Liver (tissue), 8 donors: ENCODE measurements at regions not wholly inside any gene's neighbourhood (a gene's known extent, or its start where the extent isn't known, plus 50 kb on each side); places are given as distances from the start of the nearest gene placed in this dataset.

ENCODE experiments used
- DNase-seq: peaks from one replicate; pipeline ENCODE4 v3.0.0-alpha.2; 2017; ENCODE audit warnings: low spot score
- H3K27ac ChIP-seq, 2 donors: one replicate each; pipeline ENCODE4 v1.7.0; 2013; ENCODE audit warnings: inconsistent platforms in 2 of 2, low read length in 2 of 2, control low read depth in 1 of 2, low read depth in 1 of 2, mild to moderate bottlenecking in 1 of 2
- H3K27me3 ChIP-seq, 4 donors: one replicate each; pipeline versions ENCODE4 v1.6.1 to v1.7.0; 2013; ENCODE audit warnings: low read length in 3 of 4, inconsistent platforms in 1 of 4, mild to moderate bottlenecking in 1 of 4, moderate library complexity in 1 of 4; ENCODE audit not compliant: control insufficient read depth in 4 of 4, insufficient read depth in 4 of 4
- H3K36me3 ChIP-seq, 4 donors: one replicate each; pipeline versions ENCODE4 v1.6.1 to v1.7.0; 2013; ENCODE audit warnings: low read length in 3 of 4, mild to moderate bottlenecking in 3 of 4, low read depth in 1 of 4, moderate library complexity in 1 of 4; ENCODE audit not compliant: control insufficient read depth in 4 of 4, insufficient read depth in 3 of 4
- H3K4me1 ChIP-seq, 4 donors: one replicate each; pipeline versions ENCODE4 v1.6.1 to v1.7.0; 2013; ENCODE audit warnings: low read length in 3 of 4, mild to moderate bottlenecking in 3 of 4, moderate library complexity in 1 of 4; ENCODE audit not compliant: control insufficient read depth in 4 of 4, insufficient read depth in 4 of 4
- H3K4me3 ChIP-seq, 3 donors: one replicate each; pipeline versions ENCODE4 v1.6.1 to v1.7.0; 2013; ENCODE audit warnings: low read length in 3 of 3, control low read depth in 1 of 3, low read depth in 1 of 3, mild to moderate bottlenecking in 1 of 3
- H3K9ac ChIP-seq, 2 donors: one replicate each; pipeline ENCODE4 v1.7.0; 2013; ENCODE audit warnings: low read length in 2 of 2, mild to moderate bottlenecking in 2 of 2, moderate library complexity in 2 of 2, control low read depth in 1 of 2, low read depth in 1 of 2
- H3K9me3 ChIP-seq, 4 donors: one replicate each; pipeline versions ENCODE4 v1.6.1 to v1.7.0; 2013; ENCODE audit warnings: low read length in 3 of 4; ENCODE audit not compliant: control insufficient read depth in 4 of 4
- CTCF ChIP-seq: fragments of 150-350 bp; IDR thresholded peaks from 2 replicates; pipeline ENCODE4 v1.5.1; 2017; ENCODE audit warnings: improper control_type of control experiment, low read depth, low read length; ENCODE audit not compliant: missing input control
- EGR1 ChIP-seq, 2 donors: IDR thresholded peaks; 2 replicates each; pipeline ENCODE4 v1.6.1; 2016 to 2018; ENCODE audit warnings: antibody characterized with exemption in 2 of 2, low read depth in 2 of 2
- FOXA1 ChIP-seq: IDR thresholded peaks from 2 replicates; pipeline ENCODE4 v1.6.1; 2016; ENCODE audit warnings: antibody characterized with exemption
- FOXA2 ChIP-seq: IDR thresholded peaks from 2 replicates; pipeline ENCODE4 v1.6.1; 2016; ENCODE audit warnings: antibody characterized with exemption
- GABPA ChIP-seq, 2 donors: IDR thresholded peaks in 1 of 2; conservative IDR thresholded peaks in 1 of 2; 2 replicates each; pipeline ENCODE4 v1.6.1; 2016; ENCODE audit warnings: antibody characterized with exemption in 2 of 2, mild to moderate bottlenecking in 1 of 2, moderate library complexity in 1 of 2
- HNF4A ChIP-seq, 2 donors: conservative IDR thresholded peaks; 2 replicates each; pipeline ENCODE4 v1.6.1; 2016; ENCODE audit warnings: antibody characterized with exemption in 2 of 2, mild to moderate bottlenecking in 2 of 2
- HNF4G ChIP-seq: IDR thresholded peaks from 2 replicates; pipeline ENCODE4 v1.6.1; 2016; ENCODE audit warnings: antibody characterized with exemption
- JUND ChIP-seq, 2 donors: IDR thresholded peaks; 2 replicates each; pipeline ENCODE4 v1.6.1; 2016; ENCODE audit warnings: antibody characterized with exemption in 2 of 2
- MAX ChIP-seq: IDR thresholded peaks from 2 replicates; pipeline ENCODE4 v1.6.1; 2016; ENCODE audit warnings: antibody characterized with exemption
- NR2F2 ChIP-seq: IDR thresholded peaks from 2 replicates; pipeline ENCODE4 v1.6.1; 2016; ENCODE audit warnings: antibody characterized with exemption
- RAD21 ChIP-seq, 2 donors: IDR thresholded peaks; 2 replicates each; pipeline ENCODE4 v1.6.1; 2016; ENCODE audit warnings: antibody characterized with exemption in 2 of 2, mild to moderate bottlenecking in 2 of 2
- RXRA ChIP-seq, 2 donors: IDR thresholded peaks; 2 replicates each; pipeline ENCODE4 v1.6.1; 2017 to 2018; ENCODE audit warnings: antibody characterized with exemption in 2 of 2, mild to moderate bottlenecking in 1 of 2
- SP1 ChIP-seq: IDR thresholded peaks from 2 replicates; pipeline ENCODE4 v1.6.1; 2018; ENCODE audit warnings: antibody characterized with exemption, mild to moderate bottlenecking
- TAF1 ChIP-seq: conservative IDR thresholded peaks from 2 replicates; pipeline ENCODE4 v1.6.1; 2016; ENCODE audit warnings: antibody characterized with exemption, mild to moderate bottlenecking
- YY1 ChIP-seq: IDR thresholded peaks from 2 replicates; pipeline ENCODE4 v1.6.1; 2016; ENCODE audit warnings: antibody characterized with exemption, mild to moderate bottlenecking
- ZBTB33 ChIP-seq: IDR thresholded peaks from 2 replicates; pipeline ENCODE4 v1.6.1; 2016; ENCODE audit warnings: antibody characterized with exemption
- WGBS: extraction: QIAGEN DNeasy Blood & Tissue Kit; methylation state at CpG from one replicate; pipeline ENCODE4 v1.1.7; 2013; 5-methylcytosine and 5-hydroxymethylcytosine counted together
- TF ChIP-seq, protein P1 (sequence below): IDR thresholded peaks from 2 replicates; pipeline ENCODE4 v1.6.1; 2016; ENCODE audit warnings: antibody characterized with exemption, mild to moderate bottlenecking
- TF ChIP-seq, protein P2 (sequence below): IDR thresholded peaks from 2 replicates; pipeline ENCODE4 v1.6.1; 2016; ENCODE audit warnings: antibody characterized with exemption
- donor health status: healthy.
- donor health status: healthy.
- donor health status: healthy.
- donor health status: healthy.
- donor health status: healthy.

GRCh38 chr14:97100306-97100705 lies 303.1 kb downstream of the VRK1 start:
- no peak overlapping the region for H3K27ac ChIP-seq
- H3K36me3 ChIP-seq: no peaks in the 10 kb centered on the region
- H3K9me3 ChIP-seq: peaks cover 0 to 1% (median 0%) of the 10 kb centered on the region in 4 donors
- TF ChIP-seq, protein P1, sequence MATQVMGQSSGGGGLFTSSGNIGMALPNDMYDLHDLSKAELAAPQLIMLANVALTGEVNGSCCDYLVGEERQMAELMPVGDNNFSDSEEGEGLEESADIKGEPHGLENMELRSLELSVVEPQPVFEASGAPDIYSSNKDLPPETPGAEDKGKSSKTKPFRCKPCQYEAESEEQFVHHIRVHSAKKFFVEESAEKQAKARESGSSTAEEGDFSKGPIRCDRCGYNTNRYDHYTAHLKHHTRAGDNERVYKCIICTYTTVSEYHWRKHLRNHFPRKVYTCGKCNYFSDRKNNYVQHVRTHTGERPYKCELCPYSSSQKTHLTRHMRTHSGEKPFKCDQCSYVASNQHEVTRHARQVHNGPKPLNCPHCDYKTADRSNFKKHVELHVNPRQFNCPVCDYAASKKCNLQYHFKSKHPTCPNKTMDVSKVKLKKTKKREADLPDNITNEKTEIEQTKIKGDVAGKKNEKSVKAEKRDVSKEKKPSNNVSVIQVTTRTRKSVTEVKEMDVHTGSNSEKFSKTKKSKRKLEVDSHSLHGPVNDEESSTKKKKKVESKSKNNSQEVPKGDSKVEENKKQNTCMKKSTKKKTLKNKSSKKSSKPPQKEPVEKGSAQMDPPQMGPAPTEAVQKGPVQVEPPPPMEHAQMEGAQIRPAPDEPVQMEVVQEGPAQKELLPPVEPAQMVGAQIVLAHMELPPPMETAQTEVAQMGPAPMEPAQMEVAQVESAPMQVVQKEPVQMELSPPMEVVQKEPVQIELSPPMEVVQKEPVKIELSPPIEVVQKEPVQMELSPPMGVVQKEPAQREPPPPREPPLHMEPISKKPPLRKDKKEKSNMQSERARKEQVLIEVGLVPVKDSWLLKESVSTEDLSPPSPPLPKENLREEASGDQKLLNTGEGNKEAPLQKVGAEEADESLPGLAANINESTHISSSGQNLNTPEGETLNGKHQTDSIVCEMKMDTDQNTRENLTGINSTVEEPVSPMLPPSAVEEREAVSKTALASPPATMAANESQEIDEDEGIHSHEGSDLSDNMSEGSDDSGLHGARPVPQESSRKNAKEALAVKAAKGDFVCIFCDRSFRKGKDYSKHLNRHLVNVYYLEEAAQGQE: no peak
- no peak for TF ChIP-seq SP1
- no peak for TF ChIP-seq EGR1 (IDR thresholded peaks at IDR 0.05; ENCODE audit: low read depth in 2 of 2)
- no peak for TF ChIP-seq CTCF
- TF ChIP-seq TAF1: no peak
- TF ChIP-seq, protein P2, sequence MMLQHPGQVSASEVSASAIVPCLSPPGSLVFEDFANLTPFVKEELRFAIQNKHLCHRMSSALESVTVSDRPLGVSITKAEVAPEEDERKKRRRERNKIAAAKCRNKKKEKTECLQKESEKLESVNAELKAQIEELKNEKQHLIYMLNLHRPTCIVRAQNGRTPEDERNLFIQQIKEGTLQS: no peak
- H3K4me3 ChIP-seq: no peak overlapping the region
- no peak for DNase-seq
- WGBS: 83% methylated on average over 2 of the region's 2 CpGs
- no peak overlapping the region for H3K9ac ChIP-seq
- peaks cover 0 to 5% (median 0%) of the 10 kb centered on the region in 4 donors for H3K4me1 ChIP-seq
- H3K27me3 ChIP-seq: no peaks in the 10 kb centered on the region

DNA sequence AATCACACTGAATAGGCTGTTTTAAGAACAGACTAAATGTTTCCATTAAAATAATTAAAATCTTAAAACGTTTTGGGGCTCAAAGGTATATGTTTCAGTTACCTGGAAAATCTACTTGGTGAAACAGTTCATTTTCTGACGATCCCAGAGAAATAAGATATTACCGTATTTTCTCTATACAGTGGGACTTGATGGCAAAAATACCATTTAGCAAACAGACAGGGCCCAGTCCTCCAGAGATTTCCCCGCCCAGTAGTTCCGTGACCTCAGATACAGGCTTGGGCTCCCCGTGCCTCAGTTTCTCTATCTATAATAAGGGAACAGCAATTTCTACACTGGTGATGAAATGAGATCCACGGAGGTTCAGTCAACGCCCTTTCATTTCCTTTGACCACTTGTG lies 304.4 kb downstream of the VRK1 start:
- no peak overlapping the region for H3K27ac ChIP-seq
- 73% methylated on average over 8 of the region's 8 CpGs for WGBS
- H3K9ac ChIP-seq: no peak overlapping the region
- no peaks in the 10 kb centered on the region for H3K27me3 ChIP-seq
- DNase-seq: no peak
- H3K4me1 ChIP-seq: peaks cover 0 to 5% (median 0%) of the 10 kb centered on the region in 4 donors
- no peaks in the 10 kb centered on the region for H3K9me3 ChIP-seq
- no peak for TF ChIP-seq SP1
- TF ChIP-seq FOXA1: no peak
- TF ChIP-seq GABPA (IDR thresholded peaks at IDR 0.05 in 1 of 2, conservative IDR thresholded peaks at IDR 0.05 in 1 of 2): no peak
- TF ChIP-seq YY1: no peak
- no peak for TF ChIP-seq NR2F2
- TF ChIP-seq ZBTB33: no peak
- TF ChIP-seq HNF4A (conservative IDR thresholded peaks at IDR 0.05): no peak
- TF ChIP-seq RAD21 (IDR thresholded peaks at IDR 0.05): no peak
- TF ChIP-seq FOXA2: no peak
- no peak for TF ChIP-seq JUND (IDR thresholded peaks at IDR 0.05)
- TF ChIP-seq TAF1: no peak
- TF ChIP-seq MAX: no peak
- no peak for TF ChIP-seq RXRA (IDR thresholded peaks at IDR 0.05)
- TF ChIP-seq, protein P2: no peak
- no peak for TF ChIP-seq HNF4G
- TF ChIP-seq, protein P1: no peak
- no peak for TF ChIP-seq EGR1 (IDR thresholded peaks at IDR 0.05; ENCODE audit: low read depth in 2 of 2)
- no peak for TF ChIP-seq CTCF
- H3K4me3 ChIP-seq: no peak overlapping the region
- H3K36me3 ChIP-seq: no peaks in the 10 kb centered on the region
